Panc1 (cell line): ENCODE measurements at regions not wholly inside any gene's neighbourhood (a gene's known extent, or its start where the extent isn't known, plus 50 kb on each side); places are given as distances from the start of the nearest gene placed in this dataset.

Source experiments
- ATAC-seq: fragments of 200-7000 bp; cut with Tn5 transposase; 2 replicates; pipeline ENCODE4 v1.9.1; 2020; ENCODE audit warnings: mild to moderate bottlenecking, moderate library complexity
- BruUV-seq: library from RNA; stranded (reverse); fragments of 400-500 nt; replicated peaks from 2 replicates; lab custom pipeline; 2021; lab: Mats Ljungman, UMichigan
- CTCF ChIA-PET: fragments of 300-600 bp; sonication (Branson Sonifier 250); formaldehyde crosslinking; loops from one replicate; lab custom pipeline; 2022; ENCODE audit warnings: antibody characterized with exemption; lab: Charles Lee
- POLR2A ChIA-PET: fragments of 300-600 bp; sonication (Branson Sonifier 250); formaldehyde crosslinking; loops from one replicate; lab custom pipeline; 2022; ENCODE audit warnings: antibody characterized with exemption; lab: Charles Lee
- DNase-seq: peaks from one replicate; pipeline ENCODE4 v3.0.0-alpha.2; 2010; ENCODE audit warnings: low read depth, low spot score
- H3K27ac ChIP-seq: 2 replicates; pipeline ENCODE4 v1.5.1; 2011; ENCODE audit warnings: mild to moderate bottlenecking, low read length, inconsistent platforms
- H3K27me3 ChIP-seq: fragments of 200-500 bp; sonication (Bioruptor generic); 2 replicates; pipeline ENCODE4 v1.6.0; 2014; ENCODE audit warnings: low read length, inconsistent platforms; ENCODE audit not compliant: control insufficient read depth, insufficient read depth
- H3K36me3 ChIP-seq: fragments of 200-500 bp; sonication (Bioruptor generic); 2 replicates; pipeline ENCODE4 v1.5.1; 2014; ENCODE audit warnings: inconsistent platforms, mild to moderate bottlenecking, low read length, moderate library complexity; ENCODE audit not compliant: control insufficient read depth, insufficient read depth
- H3K4me1 ChIP-seq: 2 replicates; pipeline ENCODE4 v1.5.1; 2011; ENCODE audit warnings: inconsistent platforms, mild to moderate bottlenecking, low read length, moderate library complexity; ENCODE audit not compliant: control insufficient read depth, insufficient read depth
- H3K4me3 ChIP-seq, 2 experiments: 2 replicates each; pipeline ENCODE4 v1.5.1; 2011 to 2012; ENCODE audit warnings: low read depth in 2 of 2, low read length in 2 of 2, mild to moderate bottlenecking in 2 of 2, inconsistent platforms in 1 of 2, moderate library complexity in 1 of 2
- H3K9me3 ChIP-seq: fragments of 200-500 bp; sonication (Bioruptor generic); 2 replicates; pipeline ENCODE4 v1.5.1; 2014; ENCODE audit warnings: low read depth, mild to moderate bottlenecking, inconsistent platforms, low read length, moderate library complexity; ENCODE audit not compliant: control insufficient read depth, insufficient read depth
- POLR2AphosphoS5 ChIP-seq: IDR thresholded peaks from 2 replicates; pipeline ENCODE4 v1.6.1; 2012; ENCODE audit warnings: mild to moderate bottlenecking, low read depth, low read length, moderate library complexity
- SIN3A ChIP-seq: IDR thresholded peaks from 2 replicates; pipeline ENCODE4 v1.6.1; 2012; ENCODE audit warnings: low read depth, mild to moderate bottlenecking, low read length, moderate library complexity, borderline replicate concordance; ENCODE audit not compliant: insufficient read depth
- TCF7L2 ChIP-seq: IDR thresholded peaks from 2 replicates; pipeline ENCODE4 v1.6.1; 2011; ENCODE audit warnings: mild to moderate bottlenecking, low read depth, low read length, inconsistent platforms
- in situ Hi-C: cut with HindIII; loops from 2 replicates; pipeline ENCODE4 v1.10.0; 2016; ENCODE audit warnings: low sequenced_read_pairs, low pct_unique_long_range_greater_than_20kb
- intact Hi-C: fragments of 100-400 bp; cut with micrococcal nuclease; formaldehyde crosslinking; loops from one replicate; pipeline ENCODE4 v1.10.0; 2022; ENCODE audit not compliant: unreplicated experiment
- TF ChIP-seq, protein P1 (sequence below), 2 experiments: IDR thresholded peaks; 2 replicates each; pipeline ENCODE4 v1.6.1; 2011 to 2012; ENCODE audit warnings: low read depth in 2 of 2, control low read depth in 1 of 2, low read length in 1 of 2, mild to moderate bottlenecking in 1 of 2, moderate library complexity in 1 of 2; ENCODE audit not compliant: insufficient read depth in 1 of 2
- TF ChIP-seq, protein P2 (sequence below): fragments of 450-650 bp; IDR thresholded peaks from 2 replicates; pipeline ENCODE4 v1.5.1; 2017; ENCODE audit warnings: mild to moderate bottlenecking

DNA sequence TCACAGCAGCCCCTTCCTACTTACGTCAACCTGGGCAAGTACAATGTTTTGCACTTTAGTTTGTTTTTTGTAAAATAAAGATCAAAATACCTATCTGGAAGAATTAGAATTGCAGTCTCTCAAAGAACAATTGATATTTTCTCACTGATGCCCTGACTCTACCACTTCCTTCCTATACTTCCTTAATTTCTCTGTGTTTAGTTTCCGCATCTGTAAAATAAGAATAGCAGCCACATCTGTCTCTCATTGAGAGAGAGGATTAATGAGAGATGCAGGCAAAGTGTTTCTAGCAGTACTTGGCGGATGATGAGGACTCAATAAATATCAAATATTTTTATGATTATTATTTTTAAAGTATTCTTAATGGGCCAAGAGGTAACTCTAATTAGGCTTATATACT, 122.6 kb upstream of the PIEZO2 start:
- Histone ChIP-seq H3K27me3 (no peaks in the 10 kb centered on the region), H3K9me3 (no peaks in the 10 kb centered on the region), H3K4me3 (no peak overlapping the region), H3K4me1 (no peaks in the 10 kb centered on the region), H3K36me3 (no peaks in the 10 kb centered on the region), H3K27ac (no peak overlapping the region)
- TF ChIP-seq TCF7L2, result no peak
- TF ChIP-seq, protein P1, sequence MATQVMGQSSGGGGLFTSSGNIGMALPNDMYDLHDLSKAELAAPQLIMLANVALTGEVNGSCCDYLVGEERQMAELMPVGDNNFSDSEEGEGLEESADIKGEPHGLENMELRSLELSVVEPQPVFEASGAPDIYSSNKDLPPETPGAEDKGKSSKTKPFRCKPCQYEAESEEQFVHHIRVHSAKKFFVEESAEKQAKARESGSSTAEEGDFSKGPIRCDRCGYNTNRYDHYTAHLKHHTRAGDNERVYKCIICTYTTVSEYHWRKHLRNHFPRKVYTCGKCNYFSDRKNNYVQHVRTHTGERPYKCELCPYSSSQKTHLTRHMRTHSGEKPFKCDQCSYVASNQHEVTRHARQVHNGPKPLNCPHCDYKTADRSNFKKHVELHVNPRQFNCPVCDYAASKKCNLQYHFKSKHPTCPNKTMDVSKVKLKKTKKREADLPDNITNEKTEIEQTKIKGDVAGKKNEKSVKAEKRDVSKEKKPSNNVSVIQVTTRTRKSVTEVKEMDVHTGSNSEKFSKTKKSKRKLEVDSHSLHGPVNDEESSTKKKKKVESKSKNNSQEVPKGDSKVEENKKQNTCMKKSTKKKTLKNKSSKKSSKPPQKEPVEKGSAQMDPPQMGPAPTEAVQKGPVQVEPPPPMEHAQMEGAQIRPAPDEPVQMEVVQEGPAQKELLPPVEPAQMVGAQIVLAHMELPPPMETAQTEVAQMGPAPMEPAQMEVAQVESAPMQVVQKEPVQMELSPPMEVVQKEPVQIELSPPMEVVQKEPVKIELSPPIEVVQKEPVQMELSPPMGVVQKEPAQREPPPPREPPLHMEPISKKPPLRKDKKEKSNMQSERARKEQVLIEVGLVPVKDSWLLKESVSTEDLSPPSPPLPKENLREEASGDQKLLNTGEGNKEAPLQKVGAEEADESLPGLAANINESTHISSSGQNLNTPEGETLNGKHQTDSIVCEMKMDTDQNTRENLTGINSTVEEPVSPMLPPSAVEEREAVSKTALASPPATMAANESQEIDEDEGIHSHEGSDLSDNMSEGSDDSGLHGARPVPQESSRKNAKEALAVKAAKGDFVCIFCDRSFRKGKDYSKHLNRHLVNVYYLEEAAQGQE (IDR thresholded peaks at IDR 0.05; ENCODE audit: insufficient read depth in 1 of 2, low read depth in 2 of 2, low read length in 1 of 2), result no peak
- TF ChIP-seq, protein P2, sequence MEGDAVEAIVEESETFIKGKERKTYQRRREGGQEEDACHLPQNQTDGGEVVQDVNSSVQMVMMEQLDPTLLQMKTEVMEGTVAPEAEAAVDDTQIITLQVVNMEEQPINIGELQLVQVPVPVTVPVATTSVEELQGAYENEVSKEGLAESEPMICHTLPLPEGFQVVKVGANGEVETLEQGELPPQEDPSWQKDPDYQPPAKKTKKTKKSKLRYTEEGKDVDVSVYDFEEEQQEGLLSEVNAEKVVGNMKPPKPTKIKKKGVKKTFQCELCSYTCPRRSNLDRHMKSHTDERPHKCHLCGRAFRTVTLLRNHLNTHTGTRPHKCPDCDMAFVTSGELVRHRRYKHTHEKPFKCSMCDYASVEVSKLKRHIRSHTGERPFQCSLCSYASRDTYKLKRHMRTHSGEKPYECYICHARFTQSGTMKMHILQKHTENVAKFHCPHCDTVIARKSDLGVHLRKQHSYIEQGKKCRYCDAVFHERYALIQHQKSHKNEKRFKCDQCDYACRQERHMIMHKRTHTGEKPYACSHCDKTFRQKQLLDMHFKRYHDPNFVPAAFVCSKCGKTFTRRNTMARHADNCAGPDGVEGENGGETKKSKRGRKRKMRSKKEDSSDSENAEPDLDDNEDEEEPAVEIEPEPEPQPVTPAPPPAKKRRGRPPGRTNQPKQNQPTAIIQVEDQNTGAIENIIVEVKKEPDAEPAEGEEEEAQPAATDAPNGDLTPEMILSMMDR, result no peak
- TF ChIP-seq POLR2AphosphoS5, result no peak
- TF ChIP-seq SIN3A, result no peak
- in situ Hi-C loops (no loop called here), intact Hi-C loops (no loop called here)
- POLR2A ChIA-PET, result no interaction called here
- DNase-seq, result no peak
- no peak for ATAC-seq
- CTCF ChIA-PET, result no interaction called here
- no TSS peak for BruUV-seq

DNA sequence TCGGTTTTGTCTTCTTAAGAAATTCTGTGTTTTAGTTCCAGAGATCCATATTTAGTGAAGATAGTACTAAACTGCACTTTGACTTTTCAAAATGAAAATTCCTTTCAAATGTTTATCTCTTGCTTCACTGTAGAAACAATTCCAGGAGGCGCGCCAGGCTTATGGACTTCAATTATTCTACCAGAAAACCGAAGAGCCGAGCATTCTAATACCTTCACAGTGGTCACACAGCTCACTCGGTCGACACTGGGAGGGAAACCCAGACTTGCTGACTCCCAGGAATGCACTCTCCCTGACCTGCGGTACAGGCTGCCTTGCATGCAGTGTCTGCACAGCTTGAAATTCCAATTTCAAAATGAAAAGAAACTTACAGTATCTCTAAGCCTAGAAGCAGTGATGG, 119.9 kb upstream of the PIEZO2 start:
- H3K9me3 ChIP-seq, result no peaks in the 10 kb centered on the region
- no peak overlapping the region for H3K27ac ChIP-seq
- DNase-seq (no peak), ATAC-seq (no peak)
- H3K36me3 ChIP-seq, result no peaks in the 10 kb centered on the region
- no peaks in the 10 kb centered on the region for H3K4me1 ChIP-seq
- CTCF ChIA-PET, result no interaction called here
- intact Hi-C loops (no loop called here), in situ Hi-C loops (no loop called here)
- TF ChIP-seq, protein P1 (IDR thresholded peaks at IDR 0.05; ENCODE audit: insufficient read depth in 1 of 2, low read depth in 2 of 2, low read length in 1 of 2), result no peak
- TF ChIP-seq TCF7L2, result no peak
- no peak for TF ChIP-seq SIN3A
- TF ChIP-seq POLR2AphosphoS5, result no peak
- TF ChIP-seq, protein P2, result no peak
- POLR2A ChIA-PET, result no interaction called here
- BruUV-seq, result no TSS peak
- no peaks in the 10 kb centered on the region for H3K27me3 ChIP-seq
- no peak overlapping the region for H3K4me3 ChIP-seq
